HT1080 (cell line): ENCODE measurements at regions not wholly inside any gene's neighbourhood (a gene's known extent, or its start where the extent isn't known, plus 50 kb on each side); places are given as distances from the start of the nearest gene placed in this dataset.
"Not testable (repeated sequence)": the region's sequence is repeated elsewhere in the genome, so short reads cannot be mapped to it uniquely, and the experiment has no call there.

Source experiments
- DNase-seq: peaks from one replicate; pipeline ENCODE4 v3.0.0-alpha.2; 2015; ENCODE audit warnings: low read depth

GRCh38 chr9:33623658-33624586 is 99.9 kb downstream of the ANKRD18B start:
- DNase-seq, result peak; percentile 78

- not testable (repeated sequence) for DNase-seq
These were observed 104.3 kb downstream of the ANKRD18B start for GRCh38 chr9:33628318-33628717.

DNA sequence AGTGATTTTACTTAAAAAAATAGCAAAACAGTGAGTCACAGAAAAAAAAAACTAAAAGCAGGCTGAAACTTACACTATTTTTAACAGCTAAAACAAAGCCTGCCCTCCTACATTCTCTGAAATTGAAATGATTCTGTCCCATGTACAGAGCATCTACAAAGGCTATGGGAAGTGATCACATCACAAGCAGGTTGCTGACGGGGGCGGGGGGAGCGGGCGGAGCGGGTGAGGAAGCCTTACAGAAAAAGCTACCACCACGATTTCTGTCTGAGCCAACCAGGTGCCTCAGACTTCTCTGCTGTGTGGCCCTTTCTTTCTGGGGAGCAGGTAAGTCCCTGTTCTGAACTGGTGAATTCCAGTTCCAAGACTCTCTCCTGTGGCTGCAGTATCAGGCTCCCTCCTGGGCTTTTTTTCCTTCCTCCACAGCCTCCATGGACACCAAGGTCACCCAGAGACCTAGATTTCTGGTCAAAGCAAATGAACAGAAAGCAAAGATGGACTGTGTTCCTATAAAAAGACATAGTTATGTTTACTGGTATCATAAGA is 104.9 kb downstream of the ANKRD18B start:
- no peak for DNase-seq

DNA sequence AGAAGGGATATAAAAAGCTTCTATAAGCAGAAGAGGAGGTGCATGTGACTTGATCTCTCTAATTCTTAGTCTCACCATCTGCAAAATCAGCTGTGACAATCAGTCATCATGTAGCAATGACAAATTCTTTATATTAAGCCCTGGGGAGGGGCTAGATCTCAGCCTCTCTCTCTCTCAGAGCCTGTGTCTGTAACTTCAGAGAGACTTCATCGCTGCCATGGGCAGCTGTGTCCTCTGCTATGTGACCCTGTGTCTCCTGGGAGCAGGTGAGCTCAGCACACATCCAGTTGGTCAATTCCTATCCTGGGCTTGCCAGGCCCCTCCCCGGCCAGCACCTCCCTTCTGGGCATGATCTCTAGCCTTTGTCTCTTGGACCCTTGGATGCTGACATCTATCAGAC is 109.6 kb downstream of the ANKRD18B start:
- DNase-seq, result no peak

- no peak for DNase-seq
These were observed 113.8 kb downstream of the ANKRD18B start for GRCh38 chr9:33637881-33638280.

GRCh38 chr9:33638391-33638915 is 114.4 kb downstream of the ANKRD18B start:
- DNase-seq, result no peak

GRCh38 chr9:33645706-33646105 is 121.7 kb downstream of the ANKRD18B start:
- DNase-seq, result no peak

DNA sequence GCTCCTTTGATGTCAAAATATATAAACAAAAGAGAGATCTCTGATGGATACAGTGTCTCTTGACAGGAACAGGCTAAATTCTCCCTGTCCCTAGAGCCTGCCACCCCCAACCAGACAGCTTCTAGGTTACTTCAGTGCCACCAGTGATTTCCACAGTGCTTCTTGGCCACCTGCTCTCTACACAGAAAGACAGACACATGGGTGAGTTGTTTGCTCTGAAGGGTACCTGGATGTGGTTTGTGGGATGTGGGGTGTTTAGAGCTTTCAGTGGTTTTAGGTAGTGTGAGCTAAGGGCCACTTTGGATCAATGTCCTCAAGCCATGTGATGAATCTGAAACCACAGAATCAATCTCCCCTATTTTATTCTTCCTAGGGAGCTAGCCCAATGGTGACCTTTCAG is 125.4 kb downstream of the ANKRD18B start:
- DNase-seq, result no peak

- no peak for DNase-seq
These were observed 127.1 kb downstream of the ANKRD18B start for GRCh38 chr9:33651125-33651524.

DNA sequence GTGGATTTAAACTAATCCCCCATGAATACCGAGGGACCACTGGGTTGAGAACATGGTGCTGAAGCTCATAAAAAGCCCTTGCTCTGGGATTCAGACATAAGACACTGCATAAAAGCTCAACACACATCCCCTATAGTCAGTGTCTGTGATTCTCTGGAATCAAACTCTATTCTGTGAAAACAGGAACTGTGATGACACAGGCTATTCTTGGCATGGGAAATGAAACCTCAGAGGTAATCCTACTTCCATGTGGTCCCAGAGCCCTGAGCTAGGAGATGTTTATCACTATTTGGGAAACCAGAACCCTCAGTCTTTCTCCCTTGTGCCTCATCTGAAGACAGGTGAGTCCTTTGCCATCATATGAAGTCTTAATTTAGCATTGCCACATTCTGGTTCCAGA is 135.4 kb upstream of the PRSS3 start:
- DNase-seq, result no peak

GRCh38 chr9:33660772-33661171 is 134.6 kb upstream of the PRSS3 start:
- DNase-seq, result no peak

GRCh38 chr9:33661176-33661575 is 134.2 kb upstream of the PRSS3 start:
- no peak for DNase-seq

GRCh38 chr9:33662871-33663270 is 132.5 kb upstream of the PRSS3 start:
- no peak for DNase-seq

GRCh38 chr9:33676194-33676745 is 119.1 kb upstream of the PRSS3 start:
- DNase-seq, result not testable (repeated sequence)

GRCh38 chr9:33676746-33677505 is 118.4 kb upstream of the PRSS3 start:
- DNase-seq, result peak; percentile 35

GRCh38 chr9:33677506-33677809 is 117.9 kb upstream of the PRSS3 start:
- DNase-seq, result no peak

GRCh38 chr9:33677961-33678360 is 117.4 kb upstream of the PRSS3 start:
- no peak for DNase-seq

GRCh38 chr9:33682551-33682950 is 112.8 kb upstream of the PRSS3 start:
- DNase-seq, result no peak

DNA sequence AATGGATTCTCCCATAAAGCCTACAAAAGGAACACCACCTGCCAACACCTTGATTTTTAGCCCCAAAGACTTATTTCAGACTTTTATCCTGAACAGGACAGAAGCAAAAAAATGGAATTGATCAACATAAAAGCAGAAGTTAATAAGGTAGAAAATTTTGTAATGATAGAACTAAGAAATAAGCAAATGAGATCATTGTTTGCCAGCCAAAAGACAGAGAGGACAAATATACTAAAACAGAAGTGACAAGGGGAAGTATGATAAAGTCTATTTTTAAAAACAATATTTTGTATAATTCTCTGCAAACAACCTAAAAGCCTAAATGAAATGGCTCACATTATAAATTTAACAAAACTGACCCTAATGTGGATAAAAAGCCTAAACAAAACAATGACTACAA is 110.5 kb upstream of the PRSS3 start:
- no peak for DNase-seq

GRCh38 chr9:33686942-33687341 is 108.4 kb upstream of the PRSS3 start:
- DNase-seq, result no peak

DNA sequence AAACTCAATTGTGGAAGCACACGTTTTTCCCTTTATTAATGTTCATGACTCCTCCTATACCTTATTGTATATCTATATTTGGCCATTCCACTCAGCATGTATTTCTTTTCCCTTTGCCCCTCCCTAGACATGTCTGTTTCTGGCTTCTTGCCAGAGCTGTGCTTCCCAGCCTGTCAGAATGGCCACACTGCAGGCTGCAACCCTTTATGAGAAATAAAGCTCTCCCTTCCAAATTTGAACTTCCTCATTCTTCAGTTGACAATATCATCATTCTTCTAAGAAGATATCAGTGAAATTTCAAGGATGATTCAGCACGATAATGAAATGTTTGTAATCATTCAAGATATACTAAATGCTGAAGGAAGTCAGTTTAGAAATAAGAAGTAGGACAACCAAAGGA is 107.6 kb upstream of the PRSS3 start:
- no peak for DNase-seq
